ENCODE measurements at regions not wholly inside any gene's neighbourhood (a gene's known extent, or its start where the extent isn't known, plus 50 kb on each side); places are given as distances from the start of the nearest gene placed in this dataset.

- DNase-seq (ENCODE audit: low read depth), result no peak
These were observed 450.1 kb upstream of the PKDCC start for GRCh38 chr2:41597680-41598079.

- no peak for DNase-seq (ENCODE audit: low read depth)
These were observed 449.5 kb upstream of the PKDCC start for GRCh38 chr2:41598161-41598894.

GRCh38 chr2:41600460-41600859 is 447.4 kb upstream of the PKDCC start:
- DNase-seq (ENCODE audit: low read depth), result no peak

- no peak for DNase-seq (ENCODE audit: low read depth)
These were observed 445.5 kb upstream of the PKDCC start for GRCh38 chr2:41602341-41602740.

DNA sequence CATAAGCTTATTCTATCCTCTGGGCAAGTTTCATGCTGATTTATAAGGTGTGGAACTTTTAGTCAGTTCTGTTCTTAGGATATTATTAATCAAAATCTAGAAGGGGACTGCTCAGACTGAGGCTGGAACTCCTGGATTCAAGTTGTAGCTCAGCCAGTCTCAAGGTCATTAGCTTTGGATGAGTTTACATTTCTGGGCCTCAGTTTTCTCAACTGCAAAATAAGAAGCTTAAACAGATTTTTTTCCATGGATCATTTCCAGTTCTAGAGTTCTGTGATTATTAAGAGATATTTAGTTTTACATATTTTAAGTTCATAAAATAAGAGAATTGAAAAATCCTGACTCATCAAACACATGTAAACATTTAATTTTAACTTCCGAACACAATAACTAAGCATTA is 442.5 kb upstream of the PKDCC start:
- DNase-seq (ENCODE audit: low read depth), result no peak

GRCh38 chr2:41605914-41606313 is 441.9 kb upstream of the PKDCC start:
- DNase-seq (ENCODE audit: low read depth), result no peak

DNA sequence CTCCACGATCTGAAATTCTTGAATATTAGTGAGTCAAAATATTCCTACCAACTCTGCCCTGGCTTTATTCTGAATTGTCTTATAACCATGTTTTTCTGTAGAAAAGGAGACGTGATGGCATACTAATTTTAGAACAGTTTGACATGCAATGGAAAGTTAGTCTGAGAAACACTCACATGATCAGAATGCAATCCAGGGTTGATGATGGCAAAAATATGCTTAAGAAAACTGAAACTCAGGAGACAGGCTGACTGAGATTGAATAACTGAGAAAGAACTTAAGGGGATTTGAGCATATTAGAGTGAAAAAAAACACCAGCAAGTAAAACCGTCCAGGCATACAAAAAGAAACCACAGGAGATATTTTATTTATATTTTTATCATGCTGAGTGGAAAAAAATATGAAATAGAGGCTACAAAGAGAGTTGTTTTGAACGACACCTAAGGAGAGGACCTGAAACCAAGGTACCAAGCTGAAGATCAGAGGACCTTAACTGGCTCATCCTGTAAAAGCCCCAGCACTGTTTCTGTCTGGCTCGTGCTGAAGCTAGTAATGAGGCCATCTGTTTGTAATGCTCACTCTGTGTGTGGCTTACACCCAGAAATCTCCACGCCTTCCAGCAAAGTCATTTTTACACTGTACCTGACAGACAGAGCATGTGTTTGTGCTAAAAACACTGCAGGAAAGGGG is 437.2 kb upstream of the PKDCC start:
- no peak for DNase-seq (ENCODE audit: low read depth)

GRCh38 chr2:41618754-41619153 is 429.1 kb upstream of the PKDCC start:
- no peak for DNase-seq (ENCODE audit: low read depth)

DNA sequence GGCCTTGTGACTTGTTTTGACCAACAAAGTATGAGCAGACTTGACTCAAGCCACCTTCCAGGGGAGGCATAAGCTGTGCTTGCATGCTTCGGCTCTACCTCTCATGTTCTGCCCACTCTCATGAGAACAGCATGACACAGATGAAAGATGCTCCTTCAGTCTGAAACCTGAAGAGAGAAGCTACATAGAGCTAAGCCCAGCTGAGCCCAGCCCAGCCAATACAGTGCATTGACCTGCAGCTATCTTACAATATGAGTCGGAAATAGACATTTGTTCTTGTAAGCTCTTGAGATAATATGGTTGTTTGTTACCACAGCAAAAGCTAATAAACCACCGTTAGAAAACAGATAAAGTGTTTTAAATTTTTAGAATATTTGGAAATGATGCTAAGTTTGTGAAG is 426.7 kb upstream of the PKDCC start:
- no peak for DNase-seq (ENCODE audit: low read depth)

- no peak for DNase-seq (ENCODE audit: low read depth)
These were observed 426.3 kb upstream of the PKDCC start for GRCh38 chr2:41621563-41621962.

DNA sequence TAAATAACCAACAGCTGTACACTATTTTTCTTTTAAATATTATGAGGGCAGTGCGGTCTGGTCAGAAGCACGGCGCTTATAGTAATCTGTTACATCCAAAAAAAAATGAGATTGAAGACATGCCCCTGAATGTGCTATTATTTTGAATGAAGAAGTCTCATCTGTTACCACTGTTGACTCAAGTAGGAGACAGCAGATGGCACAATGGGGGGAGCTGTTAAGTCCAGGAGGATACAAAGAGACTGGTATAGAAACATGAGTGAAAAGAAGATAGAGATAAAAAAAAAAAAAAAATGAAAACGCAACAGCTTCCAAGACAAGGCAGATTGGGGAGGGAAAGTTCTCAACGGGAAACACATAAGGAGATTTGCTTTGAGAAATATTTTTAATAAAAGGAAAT is 425.5 kb upstream of the PKDCC start:
- no peak for DNase-seq (ENCODE audit: low read depth)

DNA sequence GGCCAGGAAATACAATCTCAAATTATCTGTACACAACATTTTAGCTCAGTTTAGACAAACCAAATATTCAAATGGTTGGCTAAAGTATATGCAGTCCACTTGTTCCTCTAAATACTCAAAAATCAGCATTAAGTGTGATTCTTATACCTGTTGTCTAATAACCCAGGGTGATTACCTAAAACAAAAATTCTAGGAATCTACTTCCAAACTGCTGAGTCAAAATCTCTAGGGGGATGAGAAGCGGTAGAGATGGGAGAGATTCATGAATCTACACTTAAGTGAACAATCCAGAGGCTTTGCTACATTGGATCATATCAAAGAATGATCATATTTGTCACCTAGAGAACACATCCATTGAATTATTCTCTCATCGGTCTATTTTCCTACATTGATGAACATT is 420.9 kb upstream of the PKDCC start:
- DNase-seq (ENCODE audit: low read depth), result no peak

DNA sequence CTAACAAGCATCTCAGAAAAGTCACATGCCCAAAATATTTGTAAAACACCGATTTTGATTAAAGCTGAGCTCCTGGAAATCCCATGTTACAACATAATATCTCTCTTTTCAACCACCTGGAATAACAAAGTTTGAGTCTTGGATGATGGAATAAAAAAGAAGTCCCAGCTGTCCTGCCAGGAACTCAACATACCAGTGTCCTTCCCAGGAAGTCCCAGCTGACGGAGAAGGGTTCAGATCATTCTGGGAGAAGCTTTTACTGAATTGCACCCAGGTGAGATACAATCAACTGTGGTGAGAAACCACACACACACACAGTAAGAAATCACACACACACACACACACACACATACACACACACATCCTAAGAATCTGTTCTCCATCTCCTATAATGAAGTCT is 413.1 kb upstream of the PKDCC start:
- no peak for DNase-seq (ENCODE audit: low read depth)

- DNase-seq (ENCODE audit: low read depth), result no peak
These were observed 402.9 kb upstream of the PKDCC start for GRCh38 chr2:41644936-41645335.

GRCh38 chr2:41647468-41648050 is 400.3 kb upstream of the PKDCC start:
- DNase-seq (ENCODE audit: low read depth), result no peak

- DNase-seq (ENCODE audit: low read depth), result no peak
These were observed 390.6 kb upstream of the PKDCC start for GRCh38 chr2:41657226-41657625.

DNA sequence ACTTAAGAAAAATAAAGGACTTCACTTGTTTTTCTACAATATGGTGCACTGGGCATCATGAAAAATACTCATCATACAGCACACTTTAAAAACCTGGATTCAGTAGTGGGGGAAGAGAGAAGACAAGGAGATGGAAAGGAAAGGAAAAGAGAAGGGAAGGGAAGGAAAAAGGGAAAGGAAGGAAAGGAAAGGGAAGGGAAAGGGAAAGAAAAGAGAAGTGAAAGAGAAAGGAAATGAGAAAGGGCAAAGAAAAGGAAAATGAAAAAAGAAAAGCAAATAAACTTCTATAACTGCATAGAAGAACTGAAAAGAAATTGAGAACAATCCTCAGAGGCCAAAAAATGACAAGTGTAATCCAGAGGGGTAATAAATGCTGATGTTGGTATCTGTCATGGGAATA is 388.1 kb upstream of the PKDCC start:
- no peak for DNase-seq (ENCODE audit: low read depth)

DNA sequence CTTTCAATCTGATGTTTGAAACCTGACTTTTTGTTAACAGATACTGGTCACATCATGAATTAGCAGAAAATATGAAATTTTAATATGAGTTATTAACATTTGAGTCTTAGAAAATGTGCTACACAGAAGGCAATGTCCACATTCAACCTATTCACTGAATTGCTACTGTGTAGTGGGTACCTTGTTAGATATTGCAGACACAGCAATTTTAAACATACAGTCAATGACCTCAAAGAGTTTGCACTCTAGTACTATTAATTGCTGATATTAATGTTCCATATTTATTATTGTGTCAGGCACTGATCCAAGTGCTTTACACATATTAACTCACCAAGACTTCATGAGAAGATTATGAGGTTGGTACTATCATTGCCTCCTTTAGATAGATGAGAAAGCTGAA is 385.4 kb upstream of the PKDCC start:
- no peak for DNase-seq (ENCODE audit: low read depth)

DNA sequence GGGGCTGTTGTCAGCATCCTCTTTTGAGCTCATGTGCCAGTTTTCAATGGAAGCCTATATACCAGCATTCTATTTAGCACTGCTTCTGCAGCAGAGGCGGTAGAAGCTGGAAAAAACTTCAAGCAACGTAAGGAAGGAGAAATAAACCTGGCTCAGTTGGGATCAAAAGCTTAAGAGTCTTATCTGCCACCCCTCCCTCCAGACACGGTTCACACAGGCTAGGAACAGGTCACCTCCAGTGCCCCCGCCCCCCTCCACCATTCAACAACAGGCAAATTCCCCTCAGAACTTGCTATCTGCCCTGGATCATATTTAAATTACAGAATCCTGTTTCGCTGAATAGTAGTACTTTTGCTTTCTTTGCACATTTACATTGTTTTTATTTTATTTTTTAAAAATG is 384.8 kb upstream of the PKDCC start:
- no peak for DNase-seq (ENCODE audit: low read depth)

GRCh38 chr2:41668529-41668928 is 379.3 kb upstream of the PKDCC start:
- DNase-seq (ENCODE audit: low read depth), result no peak

DNA sequence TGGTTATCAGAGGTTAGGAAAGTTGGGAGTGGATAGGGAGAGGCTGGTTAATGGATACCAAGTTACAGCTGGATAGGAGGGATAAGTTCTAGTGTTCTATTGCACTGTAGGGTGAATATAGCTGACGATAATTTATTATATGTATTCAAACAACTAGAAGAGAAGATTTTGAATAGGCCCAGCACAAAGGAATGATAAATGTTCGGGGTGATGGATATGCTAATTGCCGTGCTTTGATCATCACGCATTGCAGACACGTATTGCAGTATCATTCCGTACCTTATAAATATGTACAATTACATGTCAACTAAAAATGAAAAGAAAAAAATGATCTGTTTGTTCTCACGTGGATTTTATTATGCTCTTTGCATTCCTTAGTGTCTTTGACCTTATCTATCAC is 369.2 kb upstream of the PKDCC start:
- DNase-seq (ENCODE audit: low read depth), result no peak

DNA sequence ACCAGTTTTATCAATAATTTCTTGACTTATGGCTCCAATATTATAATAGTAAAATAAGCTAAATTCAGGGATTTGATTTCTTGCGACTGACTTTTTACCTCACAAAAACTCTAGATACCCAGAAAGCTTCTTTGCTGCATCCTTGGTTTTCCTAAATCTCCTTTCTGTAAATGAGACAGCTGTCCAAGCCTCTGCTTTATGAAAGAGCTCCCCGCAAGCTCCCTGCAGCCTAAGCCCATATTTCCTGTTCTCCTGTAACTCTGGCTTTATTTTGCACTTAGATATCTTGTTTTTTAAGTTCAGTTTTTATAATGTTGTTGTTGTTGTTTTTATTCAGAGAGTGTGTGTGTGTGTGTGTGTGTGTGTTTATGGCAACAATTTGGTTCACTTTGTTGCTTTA is 361.7 kb upstream of the PKDCC start:
- no peak for DNase-seq (ENCODE audit: low read depth)

GRCh38 chr2:41691561-41691960 is 356.3 kb upstream of the PKDCC start:
- no peak for DNase-seq (ENCODE audit: low read depth)
